OCI-LY7 (cell line): ENCODE measurements at regions not wholly inside any gene's neighbourhood (a gene's known extent, or its start where the extent isn't known, plus 50 kb on each side); places are given as distances from the start of the nearest gene placed in this dataset.
"Not testable (repeated sequence)": the region's sequence is repeated elsewhere in the genome, so short reads cannot be mapped to it uniquely, and the experiment has no call there.

Experiments used
- BruUV-seq: library from RNA; stranded (reverse); fragments of 400-500 nt; replicated peaks from 2 replicates; lab custom pipeline; 2021; lab: Mats Ljungman, UMichigan
- CTCF ChIA-PET: fragments of 300-600 bp; sonication (Branson Sonifier 250); formaldehyde crosslinking; loops from one replicate; lab custom pipeline; 2022; ENCODE audit warnings: antibody characterized with exemption; ENCODE audit not compliant: unreplicated experiment; lab: Charles Lee
- POLR2A ChIA-PET: fragments of 300-600 bp; sonication (Branson Sonifier 250); formaldehyde crosslinking; loops from one replicate; lab custom pipeline; 2022; ENCODE audit warnings: antibody characterized with exemption; lab: Charles Lee
- DNase-seq: peaks from one replicate; pipeline ENCODE4 v3.0.0-alpha.2; 2015; ENCODE audit warnings: low spot score
- H2AFZ ChIP-seq: fragments of 200-600 bp; sonication (generic), shearing (Covaris generic); 2 replicates; pipeline ENCODE4 v1.6.1; 2014; ENCODE audit warnings: mild to moderate bottlenecking, antibody characterized with exemption, low read length, moderate library complexity
- H3K27ac ChIP-seq: fragments of 200-600 bp; sonication (generic); 2 replicates; pipeline ENCODE4 v1.5.1; 2014; ENCODE audit warnings: mixed run types, low read depth, mild to moderate bottlenecking, moderate library complexity, low read length, inconsistent platforms; ENCODE audit not compliant: poor library complexity, severe bottlenecking
- H3K36me3 ChIP-seq: fragments of 200-600 bp; sonication (generic); 2 replicates; pipeline ENCODE4 v1.6.1; 2014; ENCODE audit warnings: mild to moderate bottlenecking, antibody characterized with exemption, low read length, moderate library complexity, mixed read lengths; ENCODE audit not compliant: insufficient read depth
- H3K4me1 ChIP-seq: fragments of 200-600 bp; sonication (generic); 2 replicates; pipeline ENCODE4 v1.5.1; 2014; ENCODE audit warnings: mild to moderate bottlenecking, low read length; ENCODE audit not compliant: insufficient read depth, poor library complexity, severe bottlenecking
- H3K4me2 ChIP-seq: fragments of 200-600 bp; sonication (generic); 2 replicates; pipeline ENCODE4 v1.6.1; 2014; ENCODE audit warnings: mild to moderate bottlenecking, low read length
- H3K4me3 ChIP-seq: fragments of 200-600 bp; sonication (generic); 2 replicates; pipeline ENCODE4 v1.5.1; 2014; ENCODE audit warnings: mild to moderate bottlenecking, low read depth, low read length; ENCODE audit not compliant: poor library complexity, severe bottlenecking
- H3K79me2 ChIP-seq: fragments of 200-600 bp; sonication (generic); 2 replicates; pipeline ENCODE4 v1.6.1; 2016; ENCODE audit warnings: low read depth, mild to moderate bottlenecking, low read length, moderate library complexity, mixed read lengths; ENCODE audit not compliant: insufficient read depth
- H3K9me2 ChIP-seq: fragments of 200-600 bp; sonication (generic); 2 replicates; pipeline ENCODE4 v1.6.1; 2016; ENCODE audit warnings: mild to moderate bottlenecking, low read length, mixed read lengths; ENCODE audit not compliant: insufficient read depth
- H3K9me3 ChIP-seq: fragments of 200-600 bp; sonication (generic); 2 replicates; pipeline ENCODE4 v1.6.1; 2014; ENCODE audit warnings: mild to moderate bottlenecking, mixed run types, low read length, mixed read lengths
- H4K20me1 ChIP-seq: fragments of 200-600 bp; sonication (generic); 2 replicates; pipeline ENCODE4 v1.6.1; 2014; ENCODE audit warnings: mild to moderate bottlenecking, antibody characterized with exemption, low read length, moderate library complexity, mixed read lengths; ENCODE audit not compliant: insufficient read depth
- EZH2phosphoT487 ChIP-seq: fragments of 200-600 bp; sonication (generic); IDR thresholded peaks from 2 replicates; pipeline ENCODE4 v1.6.1; 2018; ENCODE audit warnings: low read depth, borderline replicate concordance, mild to moderate bottlenecking, mixed run types, antibody characterized with exemption, low read length, moderate library complexity, mixed read lengths
- intact Hi-C: fragments of 100-400 bp; cut with micrococcal nuclease; formaldehyde crosslinking; loops from one replicate; pipeline ENCODE4 v1.10.0; 2022; ENCODE audit not compliant: unreplicated experiment
- TF ChIP-seq, protein P1 (sequence below): fragments of 200-600 bp; sonication (generic); conservative IDR thresholded peaks from 2 replicates; pipeline ENCODE4 v1.5.1; 2014; ENCODE audit warnings: mild to moderate bottlenecking, antibody characterized with exemption, low read length, moderate library complexity, mixed read lengths

DNA sequence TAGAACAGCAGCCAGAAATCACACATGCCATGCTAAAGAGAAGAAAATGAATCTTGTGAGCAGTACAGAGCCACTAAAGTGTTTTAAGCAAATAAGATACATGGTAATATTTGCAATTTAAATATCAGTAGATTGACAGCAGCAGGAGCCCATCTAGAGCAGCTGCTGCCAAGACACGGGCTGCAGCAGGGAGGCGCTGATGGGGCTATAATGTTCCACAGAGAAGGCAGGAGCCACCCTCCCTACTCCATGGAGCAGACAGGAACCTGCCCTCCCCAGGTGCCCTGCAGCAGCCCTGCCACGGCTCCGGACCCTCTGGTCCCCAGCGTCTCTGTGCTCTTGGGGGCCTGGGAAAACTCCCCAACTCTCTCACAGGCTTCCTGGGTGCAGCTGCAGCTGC is 224.1 kb upstream of the ISL1 start:
- no peaks in the 10 kb centered on the region for H3K79me2 ChIP-seq
- H3K4me2 ChIP-seq, result no peak overlapping the region
- BruUV-seq, result no TSS peak
- no peak overlapping the region for H3K4me3 ChIP-seq
- no peak for DNase-seq
- no peaks in the 10 kb centered on the region for H3K4me1 ChIP-seq
- no peak overlapping the region for H3K27ac ChIP-seq
- H3K9me3 ChIP-seq, result no peaks in the 10 kb centered on the region
- H3K36me3 ChIP-seq, result no peaks in the 10 kb centered on the region
- TF ChIP-seq, protein P1, sequence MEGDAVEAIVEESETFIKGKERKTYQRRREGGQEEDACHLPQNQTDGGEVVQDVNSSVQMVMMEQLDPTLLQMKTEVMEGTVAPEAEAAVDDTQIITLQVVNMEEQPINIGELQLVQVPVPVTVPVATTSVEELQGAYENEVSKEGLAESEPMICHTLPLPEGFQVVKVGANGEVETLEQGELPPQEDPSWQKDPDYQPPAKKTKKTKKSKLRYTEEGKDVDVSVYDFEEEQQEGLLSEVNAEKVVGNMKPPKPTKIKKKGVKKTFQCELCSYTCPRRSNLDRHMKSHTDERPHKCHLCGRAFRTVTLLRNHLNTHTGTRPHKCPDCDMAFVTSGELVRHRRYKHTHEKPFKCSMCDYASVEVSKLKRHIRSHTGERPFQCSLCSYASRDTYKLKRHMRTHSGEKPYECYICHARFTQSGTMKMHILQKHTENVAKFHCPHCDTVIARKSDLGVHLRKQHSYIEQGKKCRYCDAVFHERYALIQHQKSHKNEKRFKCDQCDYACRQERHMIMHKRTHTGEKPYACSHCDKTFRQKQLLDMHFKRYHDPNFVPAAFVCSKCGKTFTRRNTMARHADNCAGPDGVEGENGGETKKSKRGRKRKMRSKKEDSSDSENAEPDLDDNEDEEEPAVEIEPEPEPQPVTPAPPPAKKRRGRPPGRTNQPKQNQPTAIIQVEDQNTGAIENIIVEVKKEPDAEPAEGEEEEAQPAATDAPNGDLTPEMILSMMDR, result no peak
- TF ChIP-seq EZH2phosphoT487, result no peak
- H3K9me2 ChIP-seq, result no peaks in the 10 kb centered on the region
- H4K20me1 ChIP-seq, result no peaks in the 10 kb centered on the region
- POLR2A ChIA-PET, result interaction anchor here (0.7 kb wide), 1 partner anchor 11 kb away, joined by 3 read pairs; no protein-coding TSS in a partner anchor
- intact Hi-C loops, result no loop called here
- CTCF ChIA-PET, result no interaction called here
- no peak overlapping the region for H2AFZ ChIP-seq

DNA sequence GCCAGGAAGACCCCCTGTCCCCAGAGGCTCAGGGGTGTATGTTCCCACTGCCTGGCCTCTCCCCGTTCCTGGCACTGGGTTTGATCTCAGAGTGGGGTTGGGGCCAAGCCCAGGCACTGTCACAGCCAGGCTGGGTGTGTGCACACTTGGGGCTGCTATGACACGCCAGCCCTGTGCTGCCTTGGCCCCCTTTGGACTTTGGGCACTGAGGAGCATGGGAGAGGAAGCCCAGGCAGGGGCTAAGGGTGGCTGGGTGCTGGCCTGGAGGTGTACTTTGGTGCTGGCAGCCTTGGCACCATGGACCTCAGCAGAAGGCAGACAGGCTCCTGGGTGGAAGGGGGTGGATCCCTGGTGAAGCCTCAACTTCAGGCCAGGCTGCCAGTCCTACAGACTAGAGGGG is 223.6 kb upstream of the ISL1 start:
- Histone ChIP-seq H3K79me2 (no peaks in the 10 kb centered on the region), H4K20me1 (no peaks in the 10 kb centered on the region), H3K9me2 (no peaks in the 10 kb centered on the region), H2AFZ (no peak overlapping the region), H3K27ac (no peak overlapping the region), H3K36me3 (no peaks in the 10 kb centered on the region), H3K4me1 (no peaks in the 10 kb centered on the region), H3K4me2 (no peak overlapping the region), H3K9me3 (no peaks in the 10 kb centered on the region), H3K4me3 (no peak overlapping the region)
- intact Hi-C loops, result no loop called here
- TF ChIP-seq, protein P1, result no peak
- TF ChIP-seq EZH2phosphoT487, result no peak
- BruUV-seq, result no TSS peak
- DNase-seq, result no peak
- CTCF ChIA-PET, result no interaction called here
- POLR2A ChIA-PET, result no interaction called here

DNA sequence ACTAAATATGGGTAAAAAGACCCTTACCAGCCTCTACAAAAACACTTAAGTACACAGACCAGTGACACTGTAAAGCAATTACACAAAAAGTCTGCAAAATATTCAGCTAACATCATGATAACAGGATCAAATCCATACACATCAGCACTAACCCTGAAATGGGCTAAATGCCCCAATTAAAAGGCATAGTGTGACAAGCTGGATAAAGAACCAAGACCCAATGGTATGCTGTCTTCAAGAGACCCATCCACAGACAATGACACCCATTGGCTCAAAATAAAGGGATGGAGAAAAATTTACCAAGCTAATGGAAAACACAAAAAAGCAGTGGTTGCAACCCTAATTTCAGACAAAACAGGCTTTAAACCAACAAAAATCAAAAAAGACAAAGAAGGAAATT is 221.0 kb upstream of the ISL1 start:
- Histone ChIP-seq H3K4me3 (no peak overlapping the region), H3K4me1 (no peaks in the 10 kb centered on the region), H2AFZ (no peak overlapping the region), H3K4me2 (no peak overlapping the region), H3K36me3 (no peaks in the 10 kb centered on the region), H3K27ac (no peak overlapping the region), H3K9me2 (no peaks in the 10 kb centered on the region), H4K20me1 (no peaks in the 10 kb centered on the region), H3K79me2 (no peaks in the 10 kb centered on the region), H3K9me3 (no peaks in the 10 kb centered on the region)
- POLR2A ChIA-PET, result no interaction called here
- no peak for DNase-seq
- CTCF ChIA-PET, result no interaction called here
- no TSS peak for BruUV-seq
- intact Hi-C loops, result no loop called here
- no peak for TF ChIP-seq EZH2phosphoT487
- TF ChIP-seq, protein P1, result no peak

DNA sequence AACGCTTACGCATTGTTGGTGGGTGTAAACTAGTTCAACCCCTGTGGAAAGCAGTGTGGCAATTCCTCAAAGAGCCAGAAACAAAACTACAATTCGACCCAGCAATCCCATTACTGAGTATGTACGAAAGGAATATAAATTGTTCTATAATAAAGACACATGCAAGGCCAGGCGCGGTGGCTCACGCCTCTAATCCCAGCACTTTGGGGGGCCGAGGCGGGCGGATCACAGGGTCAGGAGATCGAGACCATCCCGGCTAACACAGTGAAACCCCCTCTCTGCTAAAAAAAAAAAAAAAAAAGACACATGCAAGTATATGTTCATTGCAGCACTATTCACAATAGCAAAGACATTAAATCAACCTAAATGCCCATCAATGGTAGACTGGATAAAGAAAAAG is 217.6 kb upstream of the ISL1 start:
- H3K79me2 ChIP-seq, BruUV-seq, DNase-seq, H3K4me3 ChIP-seq, H3K9me2 ChIP-seq, H2AFZ ChIP-seq, H3K27ac ChIP-seq, intact Hi-C loops, CTCF ChIA-PET, H4K20me1 ChIP-seq, H3K9me3 ChIP-seq, H3K4me2 ChIP-seq, H3K36me3 ChIP-seq, H3K4me1 ChIP-seq, POLR2A ChIA-PET: not testable (repeated sequence)
